Thoracic aorta (tissue), 2 donors: ENCODE measurements at regions not wholly inside any gene's neighbourhood (a gene's known extent, or its start where the extent isn't known, plus 50 kb on each side); places are given as distances from the start of the nearest gene placed in this dataset.

Experiments used
- ATAC-seq: fragments of 150-250 bp; one replicate; pipeline ENCODE4 v1.8.0; 2017; ENCODE audit warnings: low read depth; ENCODE audit not compliant: insufficient number of reproducible peaks, low FRiP score
- DNase-seq: peaks from one replicate; pipeline ENCODE4 v3.0.0-alpha.2; 2020; ENCODE audit warnings: low spot score
- H3K27ac ChIP-seq, 2 donors: fragments of 200-600 bp; sonication (generic); 1 replicate in 1 of 2; 2 replicates in 1 of 2; pipeline ENCODE4 v1.5.1; 2016; ENCODE audit warnings: mild to moderate bottlenecking in 2 of 2, moderate library complexity in 2 of 2
- H3K27me3 ChIP-seq: fragments of 200-600 bp; sonication (generic); replicated peaks from 2 replicates; pipeline ENCODE4 v1.6.0; 2016; ENCODE audit warnings: mild to moderate bottlenecking; ENCODE audit not compliant: insufficient read depth
- H3K36me3 ChIP-seq: fragments of 200-600 bp; sonication (generic); one replicate; pipeline ENCODE4 v1.5.1; 2016
- H3K4me1 ChIP-seq, 2 donors: fragments of 200-600 bp; sonication (generic); 1 replicate in 1 of 2; 2 replicates in 1 of 2; pipeline versions ENCODE4 v1.5.1 to v1.6.0; 2016; ENCODE audit warnings: low read depth in 2 of 2, mild to moderate bottlenecking in 1 of 2; ENCODE audit not compliant: control insufficient read depth in 1 of 2
- H3K4me3 ChIP-seq: fragments of 200-600 bp; sonication (generic); 2 replicates; pipeline ENCODE4 v1.5.1; 2016; ENCODE audit warnings: mild to moderate bottlenecking
- H3K9me3 ChIP-seq: fragments of 200-600 bp; sonication (generic); 2 replicates; pipeline ENCODE4 v1.5.1; 2016
- TF ChIP-seq, protein P1 (sequence below): fragments of 200-600 bp; sonication (generic); IDR thresholded peaks from one replicate; pipeline ENCODE4 v1.5.1; 2019; ENCODE audit warnings: antibody characterized with exemption

DNA sequence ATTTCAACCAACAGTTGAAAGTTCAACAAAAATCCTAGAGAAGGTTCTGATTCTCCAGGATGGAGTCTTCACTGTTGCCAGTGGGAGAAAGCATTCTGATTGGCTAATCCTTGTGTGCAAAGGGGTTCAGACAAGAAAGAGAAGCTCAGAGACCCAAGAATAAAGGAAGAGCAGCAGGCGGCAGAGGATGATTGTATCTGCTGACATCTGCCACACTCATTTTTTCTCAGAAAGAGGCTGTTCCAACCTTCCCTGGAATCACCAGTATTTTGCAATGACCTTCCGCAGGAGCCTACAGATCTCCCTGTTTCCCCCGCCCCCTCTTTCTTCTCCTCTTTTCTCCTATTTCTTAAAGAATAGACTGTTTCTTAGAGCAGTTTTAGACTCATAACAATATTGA, 376.7 kb downstream of the CDH26 start:
- TF ChIP-seq, protein P1, sequence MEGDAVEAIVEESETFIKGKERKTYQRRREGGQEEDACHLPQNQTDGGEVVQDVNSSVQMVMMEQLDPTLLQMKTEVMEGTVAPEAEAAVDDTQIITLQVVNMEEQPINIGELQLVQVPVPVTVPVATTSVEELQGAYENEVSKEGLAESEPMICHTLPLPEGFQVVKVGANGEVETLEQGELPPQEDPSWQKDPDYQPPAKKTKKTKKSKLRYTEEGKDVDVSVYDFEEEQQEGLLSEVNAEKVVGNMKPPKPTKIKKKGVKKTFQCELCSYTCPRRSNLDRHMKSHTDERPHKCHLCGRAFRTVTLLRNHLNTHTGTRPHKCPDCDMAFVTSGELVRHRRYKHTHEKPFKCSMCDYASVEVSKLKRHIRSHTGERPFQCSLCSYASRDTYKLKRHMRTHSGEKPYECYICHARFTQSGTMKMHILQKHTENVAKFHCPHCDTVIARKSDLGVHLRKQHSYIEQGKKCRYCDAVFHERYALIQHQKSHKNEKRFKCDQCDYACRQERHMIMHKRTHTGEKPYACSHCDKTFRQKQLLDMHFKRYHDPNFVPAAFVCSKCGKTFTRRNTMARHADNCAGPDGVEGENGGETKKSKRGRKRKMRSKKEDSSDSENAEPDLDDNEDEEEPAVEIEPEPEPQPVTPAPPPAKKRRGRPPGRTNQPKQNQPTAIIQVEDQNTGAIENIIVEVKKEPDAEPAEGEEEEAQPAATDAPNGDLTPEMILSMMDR = no peak
- no peak for DNase-seq

DNA sequence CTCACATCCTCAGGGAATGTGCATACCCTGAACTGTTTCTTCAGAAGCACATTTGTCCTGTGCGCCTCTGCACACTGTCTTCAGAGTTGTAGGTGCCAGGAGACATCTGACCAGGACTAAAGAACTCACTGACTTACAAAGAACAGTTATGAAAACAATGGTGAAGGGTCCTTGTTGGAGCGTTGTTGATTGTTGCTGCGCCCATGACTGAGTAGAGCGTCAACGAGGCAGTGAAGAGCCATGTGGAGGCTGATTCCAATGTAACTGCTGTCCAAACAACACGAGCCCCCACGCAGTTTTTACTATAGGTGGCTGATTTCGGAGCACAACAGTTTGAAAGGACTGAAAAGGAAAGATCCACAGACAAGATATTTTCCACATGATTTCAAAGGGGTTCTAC, 380.3 kb downstream of the CDH26 start:
- TF ChIP-seq, protein P1 = no peak
- H3K9me3 ChIP-seq = no peaks in the 10 kb centered on the region
- H3K4me3 ChIP-seq = no peak overlapping the region
- H3K36me3 ChIP-seq = no peaks in the 10 kb centered on the region
- DNase-seq (no peak), ATAC-seq (no peak)
- no peaks in the 10 kb centered on the region for H3K27me3 ChIP-seq
- H3K27ac ChIP-seq = no peak overlapping the region
- H3K4me1 ChIP-seq = no peaks in the 10 kb centered on the region

More for the DNA sequence above, 376.7 kb downstream of the CDH26 start:
- Histone ChIP-seq H3K27ac (no peak overlapping the region), H3K9me3 (no peaks in the 10 kb centered on the region), H3K36me3 (no peaks in the 10 kb centered on the region), H3K4me1 (no peaks in the 10 kb centered on the region), H3K4me3 (no peak overlapping the region), H3K27me3 (no peaks in the 10 kb centered on the region)
- no peak for ATAC-seq

DNA sequence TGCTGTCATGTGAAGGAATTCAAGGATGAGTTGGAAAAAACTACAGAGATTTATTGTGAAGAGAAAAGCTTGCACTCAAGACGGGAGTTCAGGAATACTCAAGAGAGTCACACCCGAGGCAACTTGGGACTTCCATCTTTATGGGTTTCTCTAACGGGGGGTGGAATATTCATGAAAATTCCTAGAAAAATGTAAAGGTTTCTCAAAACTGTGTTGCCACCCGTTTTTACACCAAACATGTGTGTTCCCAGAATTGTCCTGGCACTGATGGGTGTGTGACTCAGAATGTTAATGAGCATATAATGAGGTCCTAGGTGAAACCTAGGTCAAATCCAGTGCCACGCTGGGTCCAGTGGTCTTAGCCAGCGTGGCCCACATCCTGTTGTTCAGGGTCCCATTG, 381.5 kb downstream of the CDH26 start:
- TF ChIP-seq, protein P1 = no peak
- Histone ChIP-seq H3K9me3 (no peaks in the 10 kb centered on the region), H3K4me3 (no peak overlapping the region), H3K27ac (no peak overlapping the region), H3K36me3 (no peaks in the 10 kb centered on the region), H3K4me1 (no peaks in the 10 kb centered on the region), H3K27me3 (no peaks in the 10 kb centered on the region)
- ATAC-seq (no peak), DNase-seq (no peak)

DNA sequence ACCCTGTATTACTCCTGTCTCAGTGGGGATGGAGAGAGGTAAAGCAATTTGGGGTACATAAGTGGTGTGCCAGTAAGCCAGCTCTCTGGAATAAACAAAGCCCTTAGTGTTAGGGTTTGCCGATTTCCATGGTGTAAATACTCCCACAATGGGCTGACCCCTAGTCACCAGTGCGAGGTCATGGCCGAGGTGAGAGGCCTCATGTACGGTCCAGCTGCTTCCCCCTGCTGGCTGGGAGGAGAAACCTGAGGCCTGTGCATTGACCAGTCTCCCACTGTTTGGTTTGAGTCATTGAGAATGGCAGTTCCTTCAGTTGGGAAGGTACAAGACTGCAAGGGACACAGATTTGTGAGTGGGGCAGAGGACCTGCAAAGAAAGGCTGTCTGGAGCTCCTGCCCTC, 382.0 kb downstream of the CDH26 start:
- Histone ChIP-seq H3K36me3 (no peaks in the 10 kb centered on the region), H3K4me3 (no peak overlapping the region), H3K4me1 (no peaks in the 10 kb centered on the region), H3K27me3 (no peaks in the 10 kb centered on the region), H3K27ac (no peak overlapping the region), H3K9me3 (no peaks in the 10 kb centered on the region)
- ATAC-seq (no peak), DNase-seq (no peak)
- TF ChIP-seq, protein P1 = no peak

DNA sequence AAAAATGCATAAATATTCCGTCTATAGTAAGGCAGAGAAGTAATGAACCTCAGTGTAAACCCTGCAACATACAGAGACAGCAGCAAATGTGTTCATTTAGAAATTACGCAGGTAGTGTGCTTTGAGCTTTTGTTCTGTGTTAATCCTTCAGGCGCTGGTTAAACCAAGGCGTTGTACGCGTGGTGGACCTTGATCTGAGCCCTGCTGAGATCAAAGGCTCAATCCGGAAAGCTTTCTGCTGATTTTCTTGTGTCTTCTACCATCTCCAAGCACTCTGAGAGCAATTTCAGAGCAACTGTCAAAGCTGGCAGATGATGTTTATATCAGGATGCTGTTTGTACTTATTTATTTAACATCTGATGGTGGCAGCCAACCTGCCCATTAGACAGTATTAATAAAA, 382.8 kb downstream of the CDH26 start:
- no peaks in the 10 kb centered on the region for H3K9me3 ChIP-seq
- H3K4me3 ChIP-seq = no peak overlapping the region
- ATAC-seq (no peak), DNase-seq (no peak)
- no peaks in the 10 kb centered on the region for H3K4me1 ChIP-seq
- no peak overlapping the region for H3K27ac ChIP-seq
- no peaks in the 10 kb centered on the region for H3K27me3 ChIP-seq
- H3K36me3 ChIP-seq = no peaks in the 10 kb centered on the region
- TF ChIP-seq, protein P1 = no peak
